CD4-positive, alpha-beta T cell treated with Interferon gamma for 1 hour (primary cell): ENCODE measurements at regions not wholly inside any gene's neighbourhood (a gene's known extent, or its start where the extent isn't known, plus 50 kb on each side); places are given as distances from the start of the nearest gene placed in this dataset.
"Not testable (repeated sequence)": the region's sequence is repeated elsewhere in the genome, so short reads cannot be mapped to it uniquely, and the experiment has no call there.

Experiments
- DNase-seq: peaks from one replicate; pipeline ENCODE4 v3.0.0-alpha.2; 2020

- DNase-seq, result no peak
These were observed 52.2 kb upstream of the C10orf90 start for GRCh38 chr10:126722726-126723125.

DNA sequence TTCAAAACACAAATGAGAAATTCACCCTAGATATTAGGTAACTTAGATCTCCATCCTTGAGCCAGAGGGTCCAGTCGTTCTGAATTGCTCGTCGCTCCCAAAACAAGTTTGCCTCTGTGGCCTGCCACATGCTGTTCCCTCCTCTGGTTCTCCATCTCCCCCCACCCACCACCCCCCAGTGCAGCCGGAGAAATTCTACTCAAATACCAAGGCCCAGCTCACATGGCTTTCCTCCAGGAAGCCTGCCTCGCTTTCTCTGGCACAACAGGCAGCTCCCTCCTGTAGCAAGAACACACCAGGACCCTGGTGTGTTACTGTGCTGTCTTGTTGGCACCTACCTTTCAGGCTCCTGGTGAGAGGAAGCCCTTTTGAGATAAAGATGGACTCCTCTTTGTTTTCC is 52.7 kb upstream of the C10orf90 start:
- no peak for DNase-seq

- DNase-seq, result no peak
These were observed 58.9 kb upstream of the C10orf90 start for GRCh38 chr10:126729314-126729870.

GRCh38 chr10:126730856-126731609 is 60.5 kb upstream of the C10orf90 start:
- no peak for DNase-seq

GRCh38 chr10:126731610-126731990 is 61.1 kb upstream of the C10orf90 start:
- DNase-seq, result no peak

GRCh38 chr10:126732308-126732707 is 61.8 kb upstream of the C10orf90 start:
- no peak for DNase-seq

DNA sequence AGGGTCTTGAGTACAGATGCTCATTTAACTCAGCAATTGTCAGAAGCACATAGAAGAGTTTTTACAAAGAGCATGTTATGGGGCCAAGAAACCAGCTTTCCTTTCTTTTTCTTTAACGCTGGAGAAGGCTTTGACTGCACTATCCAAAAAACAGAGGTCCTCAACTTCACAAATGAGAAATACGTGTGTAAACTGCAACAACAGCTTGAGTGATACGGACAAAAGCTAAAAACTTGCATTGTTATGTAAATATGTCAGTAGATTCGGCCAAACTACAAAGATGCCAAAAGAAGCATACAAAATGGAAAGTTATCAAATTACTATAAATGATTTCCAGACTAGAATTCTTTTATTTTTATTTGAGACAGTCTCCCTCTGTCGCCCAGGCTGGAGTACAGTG is 62.4 kb upstream of the C10orf90 start:
- no peak for DNase-seq

DNA sequence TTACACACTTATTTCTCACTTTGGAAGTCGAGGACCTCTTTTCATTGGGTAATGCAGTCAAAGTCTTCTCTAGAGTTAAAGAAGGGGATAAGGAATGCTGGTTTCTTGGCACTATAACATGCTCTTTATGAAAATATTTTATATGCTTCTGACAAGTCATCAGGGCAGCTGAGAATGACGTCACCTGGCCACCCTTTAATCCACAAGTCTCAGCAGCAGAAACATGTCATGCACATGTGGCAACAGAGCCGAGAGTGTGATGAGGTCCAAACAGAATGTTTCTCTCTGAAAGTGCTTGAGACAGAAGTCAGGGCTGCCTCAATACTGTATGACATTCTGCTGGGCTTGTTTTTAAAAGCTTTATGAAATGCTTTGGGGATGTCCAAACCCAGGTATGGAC is 63.5 kb upstream of the C10orf90 start:
- no peak for DNase-seq

DNA sequence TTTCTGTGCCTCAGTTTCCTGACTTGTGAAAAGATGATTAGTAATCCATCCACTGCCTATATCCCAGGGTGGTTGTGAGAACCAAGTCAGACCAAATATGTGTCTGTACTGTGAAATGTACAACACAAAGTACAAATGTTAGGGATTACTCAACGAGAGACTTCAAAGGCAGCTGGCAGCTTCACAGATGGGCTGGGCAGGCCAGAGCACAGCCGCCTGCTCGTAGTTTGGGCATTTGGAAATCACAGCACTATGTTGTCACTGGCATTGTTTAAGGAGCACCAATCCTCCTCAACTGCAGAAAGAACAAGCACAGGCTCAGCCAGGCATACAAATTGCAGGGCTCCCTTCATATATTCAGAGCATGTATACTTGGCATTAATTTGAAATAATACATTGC is 64.5 kb upstream of the C10orf90 start:
- DNase-seq, result no peak

- DNase-seq, result no peak
These were observed 65.6 kb upstream of the C10orf90 start for GRCh38 chr10:126736142-126736541.

DNA sequence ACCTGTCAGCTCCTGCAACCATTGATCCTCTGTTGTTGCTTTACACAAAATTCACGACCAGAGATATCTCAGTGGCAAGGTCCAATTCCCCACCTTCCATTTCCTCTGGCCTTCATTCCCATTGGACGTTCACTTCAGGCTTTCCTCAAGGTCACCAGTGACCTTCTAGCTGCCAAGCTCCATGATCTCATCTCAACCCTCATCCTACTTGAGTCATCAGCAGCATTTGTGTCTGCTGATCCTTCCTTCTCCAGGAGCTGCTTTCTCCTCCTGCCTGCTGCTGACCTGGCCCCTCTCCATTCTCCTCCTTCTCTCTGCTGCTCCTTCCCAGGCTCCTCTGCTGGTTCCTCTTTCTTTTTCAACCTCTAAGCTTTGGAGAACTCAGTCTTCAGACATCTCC is 66.2 kb upstream of the C10orf90 start:
- no peak for DNase-seq

- no peak for DNase-seq
These were observed 67.5 kb upstream of the C10orf90 start for GRCh38 chr10:126738001-126738400.

DNA sequence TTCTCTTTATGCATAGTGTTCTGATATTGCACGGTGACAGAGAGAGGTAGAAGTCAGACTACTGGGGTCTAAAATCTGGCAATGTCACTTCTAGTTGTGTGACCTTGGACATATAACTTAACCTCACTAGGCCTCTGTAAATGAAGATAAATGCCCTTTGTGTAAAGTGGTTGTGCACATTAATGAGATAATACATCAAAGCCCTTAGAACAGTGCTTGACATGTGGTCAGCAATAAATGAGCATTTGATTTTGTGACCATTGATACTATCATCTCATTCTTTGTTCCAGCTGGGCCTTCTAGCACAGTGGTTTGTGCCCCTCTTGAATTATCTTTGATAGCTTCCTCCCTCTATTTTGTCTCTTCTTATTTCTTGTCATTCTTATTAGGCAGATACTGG is 74.1 kb upstream of the C10orf90 start:
- no peak for DNase-seq

DNA sequence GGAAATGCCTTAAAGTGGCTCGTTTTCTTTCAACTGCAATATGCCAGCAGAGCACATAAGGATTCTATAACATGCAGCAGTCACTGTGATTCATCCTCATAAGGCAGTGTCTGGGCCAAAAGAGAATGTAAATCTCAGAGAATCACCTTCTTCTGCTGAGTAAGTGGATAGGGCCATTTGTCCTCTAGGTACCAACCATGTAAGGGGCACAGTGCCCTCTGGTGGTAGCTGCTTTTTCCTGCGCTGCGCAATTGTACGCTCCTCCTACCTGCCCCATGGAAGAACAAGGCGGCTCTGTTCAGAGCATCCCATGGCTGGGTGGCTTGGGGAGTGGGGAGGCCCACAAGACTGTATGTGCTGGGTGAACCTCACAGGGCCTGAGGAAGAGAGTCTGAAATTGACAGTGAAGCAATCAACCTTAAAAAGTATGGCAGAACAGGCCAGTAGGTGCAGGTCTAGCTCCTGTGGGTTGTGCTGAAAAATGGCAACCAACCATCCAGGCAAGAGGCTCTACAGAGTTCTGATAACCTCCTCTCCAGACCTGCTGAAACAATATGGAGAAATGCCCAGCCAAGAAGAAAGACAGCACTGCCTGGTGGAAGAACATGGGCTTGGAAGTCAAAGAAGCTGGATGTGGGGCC is 78.6 kb upstream of the C10orf90 start:
- peak; percentile 3 for DNase-seq

GRCh38 chr10:126754966-126755365 is 84.5 kb upstream of the C10orf90 start:
- DNase-seq, result no peak

DNA sequence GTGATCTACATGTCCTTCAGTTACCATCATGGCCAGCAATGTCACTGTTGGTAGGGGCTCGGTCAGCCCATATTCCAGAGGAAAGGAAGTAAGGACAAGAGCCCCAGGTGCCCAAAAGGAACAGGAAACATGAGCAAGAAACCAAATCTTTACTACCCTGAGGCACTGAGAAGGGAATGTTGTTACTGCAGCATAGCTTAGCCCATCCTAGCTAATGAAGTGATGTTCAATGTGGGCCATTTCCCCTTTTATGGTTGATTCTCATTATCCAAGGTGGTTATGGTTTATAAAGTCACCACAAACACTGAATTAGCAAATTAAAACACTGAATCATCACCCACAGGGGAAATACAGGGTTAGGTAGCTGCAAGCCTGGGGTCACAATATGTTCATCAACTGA is 88.4 kb upstream of the C10orf90 start:
- DNase-seq, result no peak

GRCh38 chr10:126759531-126759930 is 89.0 kb upstream of the C10orf90 start:
- no peak for DNase-seq

GRCh38 chr10:126766646-126767045 is 96.2 kb upstream of the C10orf90 start:
- DNase-seq, result not testable (repeated sequence)

DNA sequence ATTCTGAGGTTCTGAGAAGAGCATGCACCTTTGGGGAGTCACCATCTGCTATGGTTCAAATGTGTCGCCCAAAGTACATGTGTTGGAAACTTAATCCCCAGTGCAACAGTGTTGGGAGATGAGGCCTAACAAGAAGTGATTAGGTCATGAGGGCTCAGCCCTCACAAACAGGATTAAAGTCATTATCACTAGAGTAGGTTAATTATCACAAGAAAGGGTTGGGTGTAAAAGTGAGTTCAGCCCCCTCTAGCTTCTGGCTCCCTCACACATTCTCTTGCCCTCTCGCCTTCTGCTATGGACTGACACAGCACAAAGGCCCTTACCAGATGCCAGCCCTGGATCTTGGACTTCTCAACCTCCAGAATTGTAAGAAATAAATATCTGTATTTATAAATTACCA is 100.3 kb upstream of the C10orf90 start:
- DNase-seq, result no peak

DNA sequence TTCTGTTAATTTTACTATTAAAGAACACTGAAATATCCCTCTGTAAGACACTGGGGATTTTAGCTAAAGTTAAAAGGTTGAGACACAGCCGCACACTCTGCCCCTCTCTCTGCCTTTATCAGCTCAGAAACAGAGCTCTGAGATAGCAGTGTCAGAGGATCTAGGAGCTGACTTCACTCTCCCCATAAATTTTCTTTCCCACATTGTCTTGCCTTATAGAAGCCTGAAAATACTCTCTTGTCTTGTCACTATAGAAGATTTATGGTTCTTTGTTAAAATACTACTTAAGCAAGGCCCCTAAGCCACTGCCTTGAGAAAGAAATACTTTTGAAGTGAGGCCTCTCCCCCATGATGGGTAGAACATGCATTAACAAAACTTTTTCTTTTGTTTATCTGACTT is 105.7 kb upstream of the C10orf90 start:
- DNase-seq, result no peak

DNA sequence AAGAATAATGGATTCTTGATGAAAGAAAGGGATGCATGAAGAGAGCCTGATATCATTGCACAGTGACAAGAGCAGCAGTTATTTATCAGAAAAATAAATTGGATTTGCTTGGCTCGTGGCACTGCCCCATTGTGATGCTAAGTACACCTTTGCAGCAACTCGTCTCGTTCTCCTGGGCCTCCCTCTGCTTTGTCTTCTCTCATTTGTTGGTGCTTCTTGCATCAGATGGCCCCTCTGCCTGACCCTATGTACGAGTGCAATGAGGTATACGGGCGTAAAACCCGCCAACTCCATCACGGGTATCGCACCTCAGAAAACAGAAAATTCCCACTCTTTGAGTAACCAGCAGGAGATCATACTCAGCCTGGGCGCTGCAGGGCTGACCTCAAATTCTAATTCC is 107.2 kb upstream of the C10orf90 start:
- DNase-seq, result no peak

GRCh38 chr10:126781450-126782216 is 111.1 kb upstream of the C10orf90 start:
- DNase-seq, result no peak

- DNase-seq, result no peak
These were observed 113.5 kb upstream of the C10orf90 start for GRCh38 chr10:126783806-126784557.
